ENCODE measurements at regions not wholly inside any gene's neighbourhood (a gene's known extent, or its start where the extent isn't known, plus 50 kb on each side); places are given as distances from the start of the nearest gene placed in this dataset.

DNA sequence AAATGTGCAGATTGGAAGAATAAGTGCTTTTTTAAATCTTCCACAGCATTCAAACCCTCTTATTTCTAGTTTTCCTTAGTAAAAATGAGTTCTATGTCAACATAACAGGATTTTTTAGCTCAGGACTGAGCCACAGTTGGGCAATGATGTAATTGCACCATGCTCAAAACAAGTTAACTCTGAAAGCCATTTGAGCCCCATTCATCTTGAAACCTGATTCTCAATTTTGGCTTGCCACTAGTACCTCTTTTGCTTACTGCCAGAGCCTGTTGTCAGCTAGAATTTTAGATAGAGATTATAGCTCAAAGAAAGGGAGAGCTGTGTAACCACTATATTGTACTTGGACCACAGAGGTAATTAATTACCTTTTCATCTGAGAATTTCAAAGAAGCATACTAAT is 1028.5 kb upstream of the PHF14 start:
- Histone ChIP-seq H3K9me2 (ENCODE audit: low read depth, low read length) (no peaks in the 10 kb centered on the region), H3K27me3 (ENCODE audit: insufficient read depth, low read length) (no peaks in the 10 kb centered on the region), H3K4me3 (ENCODE audit: low read depth, low read length, poor library complexity, severe bottlenecking) (no peak overlapping the region), H3K27ac (ENCODE audit: low read depth, low read length, poor library complexity, severe bottlenecking) (peak overlapping the region; percentile 71), H3K9me3 (ENCODE audit: low read length) (no peaks in the 10 kb centered on the region), H3K79me2 (ENCODE audit: insufficient read depth, low read length) (no peaks in the 10 kb centered on the region), H3K4me1 (ENCODE audit: insufficient read depth, low read length, severe bottlenecking) (peaks cover 67% of the 10 kb centered on the region), H2AFZ (ENCODE audit: low read length) (no peak overlapping the region), H3F3A (ENCODE audit: insufficient read depth, low read length) (no peaks in the 10 kb centered on the region), H4K20me1 (ENCODE audit: insufficient read depth, low read length) (no peaks in the 10 kb centered on the region), H3K4me2 (ENCODE audit: low read length) (no peak overlapping the region), H3K36me3 (ENCODE audit: insufficient read depth, low read length) (no peaks in the 10 kb centered on the region), H3K9ac (ENCODE audit: low read length) (no peak overlapping the region)
- TF ChIP-seq CTCF (IDR thresholded peaks at IDR 0.05; ENCODE audit: low read length) (no peak), EZH2 (IDR thresholded peaks at IDR 0.05; ENCODE audit: borderline replicate concordance, low read length) (no peak)

GRCh38 chr7:9945857-9946256 is 1027.8 kb upstream of the PHF14 start:
- H3K27me3 ChIP-seq (ENCODE audit: insufficient read depth, low read length): no peaks in the 10 kb centered on the region
- H3K9ac ChIP-seq (ENCODE audit: low read length): no peak overlapping the region
- H3K79me2 ChIP-seq (ENCODE audit: insufficient read depth, low read length): no peaks in the 10 kb centered on the region
- no peaks in the 10 kb centered on the region for H3K9me2 ChIP-seq (ENCODE audit: low read depth, low read length)
- no peak overlapping the region for H3K4me3 ChIP-seq (ENCODE audit: low read depth, low read length, poor library complexity, severe bottlenecking)
- H4K20me1 ChIP-seq (ENCODE audit: insufficient read depth, low read length): no peaks in the 10 kb centered on the region
- H3K4me2 ChIP-seq (ENCODE audit: low read length): no peak overlapping the region
- H3K27ac ChIP-seq (ENCODE audit: low read depth, low read length, poor library complexity, severe bottlenecking): peak overlapping the region; percentile 71
- no peaks in the 10 kb centered on the region for H3F3A ChIP-seq (ENCODE audit: insufficient read depth, low read length)
- TF ChIP-seq CTCF (IDR thresholded peaks at IDR 0.05; ENCODE audit: low read length) (no peak), EZH2 (IDR thresholded peaks at IDR 0.05; ENCODE audit: borderline replicate concordance, low read length) (no peak)
- no peaks in the 10 kb centered on the region for H3K9me3 ChIP-seq (ENCODE audit: low read length)
- H3K4me1 ChIP-seq (ENCODE audit: insufficient read depth, low read length, severe bottlenecking): peaks cover 66% of the 10 kb centered on the region
- H2AFZ ChIP-seq (ENCODE audit: low read length): no peak overlapping the region
- no peaks in the 10 kb centered on the region for H3K36me3 ChIP-seq (ENCODE audit: insufficient read depth, low read length)

DNA sequence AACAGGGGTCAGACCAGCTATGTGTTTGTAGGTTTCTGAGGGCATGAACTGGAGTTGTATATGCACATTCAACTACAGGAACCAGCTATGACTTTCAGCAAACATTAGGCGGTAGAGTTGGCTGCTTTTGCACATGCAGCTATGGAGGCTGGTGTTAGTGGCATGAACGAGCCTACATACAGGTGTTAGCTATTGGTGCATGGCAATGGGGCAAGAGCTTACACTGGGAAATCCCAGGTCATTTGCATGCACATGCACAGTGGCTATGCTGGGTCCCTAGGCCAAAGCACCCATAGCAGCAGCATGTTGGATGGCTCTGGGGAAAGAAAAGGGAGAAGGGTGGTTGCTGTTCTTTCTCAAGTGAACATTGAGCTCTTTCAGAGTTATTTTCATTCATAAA is 1018.5 kb upstream of the PHF14 start:
- Histone ChIP-seq H3K9me3 (ENCODE audit: low read length) (0 out of 2 replicates have a peak, but pooled peaks cover 2% of the 10 kb centered on the region), H3K4me3 (ENCODE audit: low read depth, low read length, poor library complexity, severe bottlenecking) (peak overlapping the region; percentile 17), H3K4me2 (ENCODE audit: low read length) (peak overlapping the region; percentile 38), H4K20me1 (ENCODE audit: insufficient read depth, low read length) (no peaks in the 10 kb centered on the region), H3K4me1 (ENCODE audit: insufficient read depth, low read length, severe bottlenecking) (peaks cover 63% of the 10 kb centered on the region), H2AFZ (ENCODE audit: low read length) (no peak overlapping the region), H3K36me3 (ENCODE audit: insufficient read depth, low read length) (no peaks in the 10 kb centered on the region; the same call in 1 of the 2 replicates), H3K9me2 (ENCODE audit: low read depth, low read length) (no peaks in the 10 kb centered on the region), H3K27me3 (ENCODE audit: insufficient read depth, low read length) (no peaks in the 10 kb centered on the region), H3K9ac (ENCODE audit: low read length) (peak overlapping the region; percentile 45), H3K27ac (ENCODE audit: low read depth, low read length, poor library complexity, severe bottlenecking) (peak overlapping the region; percentile 98), H3K79me2 (ENCODE audit: insufficient read depth, low read length) (no peaks in the 10 kb centered on the region), H3F3A (ENCODE audit: insufficient read depth, low read length) (peaks cover 4% of the 10 kb centered on the region; the same call in 1 of the 2 replicates)
- TF ChIP-seq EZH2 (IDR thresholded peaks at IDR 0.05; ENCODE audit: borderline replicate concordance, low read length) (no peak), CTCF (IDR thresholded peaks at IDR 0.05; ENCODE audit: low read length) (peak; percentile 20; the same call in 1 of the 2 replicates)

All from OCI-LY1 (cell line).